ENCODE measurements at regions not wholly inside any gene's neighbourhood (a gene's known extent, or its start where the extent isn't known, plus 50 kb on each side); places are given as distances from the start of the nearest gene placed in this dataset.

DNA sequence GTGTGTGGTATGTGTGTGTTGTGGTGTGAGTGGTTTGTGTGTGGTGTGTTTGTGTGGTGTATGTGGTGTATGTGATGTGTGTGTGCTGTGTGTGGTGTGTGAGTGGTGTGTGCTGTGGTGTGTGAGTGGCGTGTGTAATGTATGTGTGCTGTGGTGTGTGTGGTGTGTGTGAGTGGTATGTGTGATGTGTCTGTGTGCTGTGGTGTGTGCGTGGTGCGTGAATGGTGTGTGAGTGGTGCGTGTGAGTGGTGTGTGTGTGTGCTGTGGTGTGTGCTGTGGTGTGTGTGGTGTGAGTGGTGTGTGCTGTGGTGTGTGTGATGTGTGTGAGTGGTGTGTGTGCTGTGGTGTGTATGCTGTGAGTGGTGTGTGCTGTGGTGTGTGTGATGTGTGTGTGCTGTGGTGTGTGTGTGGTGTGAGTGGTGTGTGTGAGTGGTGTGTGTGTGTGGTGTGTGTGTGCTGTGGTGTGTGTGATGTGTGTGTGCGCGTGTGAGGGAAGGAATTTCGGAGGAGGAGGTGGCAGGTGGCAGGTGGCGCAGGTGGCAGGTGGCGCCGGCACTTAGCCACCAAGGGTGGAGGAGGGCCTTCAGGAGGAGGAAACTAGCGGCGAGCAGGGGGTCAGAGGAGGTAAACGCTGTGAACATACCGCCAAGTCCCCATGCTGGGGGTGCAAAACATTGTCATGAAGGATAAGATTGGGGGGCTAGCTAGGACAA lies 191.8 kb downstream of the MELK start:
- no peak for DNase-seq

DNA sequence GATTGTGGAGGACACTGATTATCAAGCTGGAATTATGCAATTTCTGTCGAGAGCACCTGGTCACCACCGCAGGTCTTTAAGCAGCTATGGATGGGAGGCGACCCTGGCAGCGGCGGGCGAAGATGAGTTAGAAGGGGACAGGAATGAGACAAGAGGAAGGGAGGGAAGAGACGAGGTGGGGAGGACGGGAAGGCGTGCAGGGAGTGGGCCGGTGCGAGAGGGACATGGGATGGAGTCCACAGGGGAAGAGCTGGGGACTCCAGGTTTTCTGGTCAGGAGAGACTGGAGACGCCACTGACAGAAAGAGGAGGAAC lies 192.3 kb downstream of the MELK start:
- DNase-seq, result no peak

DNA sequence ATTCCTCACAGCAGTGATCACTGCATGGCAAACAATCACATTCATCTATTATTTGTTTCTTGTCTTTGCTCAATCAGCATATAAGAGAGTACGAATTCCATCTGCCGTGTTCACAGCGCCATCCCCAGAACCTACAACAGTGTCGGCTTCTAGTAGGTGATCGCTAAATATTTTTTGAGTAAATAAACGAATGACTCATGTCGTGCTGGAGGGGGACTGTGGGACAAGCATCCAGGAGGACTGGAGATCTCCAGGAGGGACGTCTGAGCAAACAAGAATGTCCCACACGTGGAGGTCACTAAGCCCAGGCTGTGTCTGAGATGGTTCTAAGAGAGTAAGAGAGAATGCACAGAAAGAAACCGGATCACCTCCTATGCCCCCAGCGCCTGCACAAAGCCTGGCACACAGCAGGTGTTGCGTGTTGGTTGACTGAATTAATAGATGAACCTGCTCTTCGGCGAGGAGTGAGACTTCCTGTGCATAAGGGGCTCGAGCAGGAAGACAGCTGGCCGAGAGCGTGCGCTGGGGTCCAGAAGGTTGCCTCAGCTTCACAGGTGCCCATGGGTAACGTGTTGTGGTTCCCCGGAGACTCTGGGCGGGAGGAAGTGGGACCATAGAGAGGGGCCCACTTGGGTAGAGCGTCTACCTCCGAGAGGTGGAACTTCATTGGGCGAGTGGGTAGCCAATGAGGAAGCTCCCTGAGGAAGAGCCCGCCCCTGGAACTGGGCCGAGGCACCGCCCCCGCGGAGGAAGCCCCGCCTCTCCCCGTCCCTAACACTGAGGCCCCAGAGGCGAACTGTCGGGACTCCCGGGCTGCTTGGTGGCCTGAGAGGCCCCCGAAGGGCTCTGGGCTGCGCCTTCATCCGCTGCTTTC lies 193.0 kb downstream of the MELK start:
- DNase-seq, result peak; percentile 40

DNA sequence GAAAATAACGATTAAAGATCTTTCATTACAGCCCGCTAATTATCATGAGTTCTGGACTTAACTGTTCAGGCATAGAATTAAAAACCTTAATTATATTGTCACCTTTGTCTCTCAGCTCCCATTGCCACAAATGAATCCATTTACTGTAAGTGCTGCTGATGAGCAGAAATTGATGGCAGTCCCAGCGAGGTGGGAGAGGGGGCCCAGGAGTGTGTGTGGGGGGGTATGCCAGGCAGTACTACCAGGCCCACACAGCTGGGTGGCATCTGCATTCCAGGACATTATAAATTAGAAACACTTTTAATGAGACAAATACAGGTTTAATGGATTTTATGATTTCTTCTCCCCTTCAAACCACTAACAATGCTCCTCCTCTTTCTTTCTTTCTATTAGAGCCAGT lies 196.0 kb downstream of the MELK start:
- DNase-seq, result no peak

DNA sequence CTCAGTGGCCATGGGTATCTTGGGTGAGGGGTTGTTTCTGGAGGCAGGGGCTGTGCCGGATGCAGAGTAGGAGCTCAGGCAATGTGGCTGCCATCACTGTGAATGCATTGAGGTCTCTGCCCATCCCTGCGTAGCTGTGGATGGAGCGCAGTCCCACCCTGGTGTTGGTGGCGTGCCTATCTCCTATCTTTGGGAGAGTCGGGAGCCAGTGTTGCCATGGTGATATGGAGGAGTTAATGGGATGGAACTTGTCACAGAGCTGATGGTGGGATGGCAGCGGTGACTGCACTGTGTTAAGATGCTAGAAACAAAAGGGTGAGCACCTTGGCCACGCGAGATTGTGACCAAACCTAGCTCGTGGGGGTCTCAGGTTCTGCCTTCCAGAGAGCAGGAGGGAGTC lies 197.3 kb downstream of the MELK start:
- no peak for DNase-seq

DNA sequence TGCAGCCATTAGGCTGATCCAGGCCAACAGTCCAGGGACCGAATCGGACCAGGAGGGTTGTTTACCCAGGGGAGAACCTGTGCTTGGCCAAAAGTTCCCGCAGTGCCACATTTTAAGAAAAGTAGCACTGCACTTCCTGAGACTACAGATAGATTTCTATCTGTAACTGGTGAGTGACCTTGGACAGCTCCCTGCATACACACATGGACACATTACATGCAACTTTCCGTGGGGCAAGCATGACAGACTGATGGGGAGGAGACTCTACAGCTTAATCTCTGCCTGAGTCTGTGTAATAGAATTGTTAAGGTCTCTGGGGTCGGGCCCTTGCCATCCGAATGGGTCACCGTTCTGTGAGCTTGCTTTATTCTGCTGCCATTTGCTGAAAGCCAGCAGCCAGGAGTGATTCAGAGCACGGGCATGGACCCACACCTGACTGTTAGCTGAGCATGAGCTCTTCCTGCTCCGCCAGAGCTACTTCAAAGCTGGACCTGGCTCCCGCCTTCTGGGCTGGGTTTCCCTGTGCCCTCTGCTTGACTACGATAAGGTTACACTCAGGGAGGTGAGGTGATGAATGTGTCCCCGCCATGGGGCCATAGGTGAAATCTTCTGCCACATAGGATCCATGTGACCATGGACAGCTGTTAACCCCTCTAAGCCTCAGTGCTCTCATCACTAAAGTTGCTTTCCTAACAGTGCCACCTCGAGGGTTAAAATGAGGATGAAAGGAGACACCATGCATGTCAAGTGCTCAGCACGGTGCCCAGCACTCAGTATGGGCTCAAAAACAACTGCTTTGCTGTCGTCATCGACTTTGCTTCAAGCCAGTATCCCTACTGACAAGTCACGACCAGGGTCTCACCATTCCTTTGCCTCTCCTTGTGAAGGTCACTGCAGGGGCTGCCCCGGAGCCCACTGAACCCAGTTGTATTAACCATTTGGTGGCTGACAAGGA lies 200.0 kb downstream of the MELK start:
- DNase-seq, result peak; percentile 32

DNA sequence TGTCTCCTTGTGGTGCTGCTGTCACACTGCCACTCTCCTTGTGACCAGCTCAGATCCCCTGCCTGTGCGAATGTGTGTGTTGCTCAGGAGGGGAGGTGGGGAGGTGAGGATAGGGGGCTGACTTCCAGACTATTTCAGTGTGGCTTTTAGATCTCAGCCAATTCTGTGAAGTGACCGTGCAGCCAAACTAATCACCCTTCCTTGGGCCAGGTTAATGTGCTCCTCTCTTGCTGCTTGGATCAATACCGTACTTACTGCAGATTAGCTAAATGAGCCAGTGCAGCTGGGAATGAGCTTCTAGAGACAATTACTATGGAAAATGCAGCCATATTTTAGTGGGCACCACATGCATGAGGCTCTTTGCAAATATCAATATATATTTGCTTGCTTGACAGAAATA lies 206.0 kb downstream of the MELK start:
- DNase-seq, result no peak

DNA sequence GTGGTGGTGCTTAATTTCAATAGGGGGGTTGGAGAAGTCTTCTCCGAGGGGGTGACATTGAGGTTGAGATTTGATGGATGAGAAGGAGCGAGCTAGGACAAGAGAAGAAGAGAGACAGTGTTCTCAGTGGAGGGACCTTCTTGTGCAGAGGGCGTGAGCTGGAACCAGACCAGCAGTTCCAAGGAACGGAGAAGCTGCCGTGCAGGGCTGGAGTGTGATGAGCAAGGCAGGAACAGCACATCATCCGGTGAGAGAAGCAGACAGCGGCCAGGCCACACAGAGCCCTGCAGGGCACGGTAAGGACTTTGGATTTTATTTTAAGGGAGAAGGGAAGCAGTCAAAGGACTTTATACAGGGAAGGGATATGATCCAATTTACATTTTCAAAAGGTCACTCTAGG lies 206.9 kb downstream of the MELK start:
- DNase-seq, result no peak

DNA sequence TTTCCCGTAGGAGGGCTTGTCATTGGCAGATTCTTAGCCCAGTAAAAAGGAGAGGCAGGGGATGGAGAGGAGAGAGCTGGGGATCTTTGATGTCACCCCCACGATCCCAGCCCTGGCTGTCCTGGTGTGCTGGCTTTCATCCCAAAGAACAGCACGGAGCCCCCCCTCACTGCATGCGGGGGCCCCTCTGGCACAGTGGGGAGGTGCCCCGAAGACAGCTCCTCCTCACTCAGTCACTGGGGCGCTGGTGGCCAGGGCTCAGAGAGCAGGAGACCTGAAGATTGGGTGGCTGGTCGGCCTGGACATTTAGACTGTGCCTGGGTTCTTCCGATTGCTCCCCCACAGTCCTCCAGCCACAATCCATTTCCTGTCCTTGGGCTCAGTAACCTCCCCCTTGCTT lies 207.5 kb downstream of the MELK start:
- DNase-seq, result no peak

DNA sequence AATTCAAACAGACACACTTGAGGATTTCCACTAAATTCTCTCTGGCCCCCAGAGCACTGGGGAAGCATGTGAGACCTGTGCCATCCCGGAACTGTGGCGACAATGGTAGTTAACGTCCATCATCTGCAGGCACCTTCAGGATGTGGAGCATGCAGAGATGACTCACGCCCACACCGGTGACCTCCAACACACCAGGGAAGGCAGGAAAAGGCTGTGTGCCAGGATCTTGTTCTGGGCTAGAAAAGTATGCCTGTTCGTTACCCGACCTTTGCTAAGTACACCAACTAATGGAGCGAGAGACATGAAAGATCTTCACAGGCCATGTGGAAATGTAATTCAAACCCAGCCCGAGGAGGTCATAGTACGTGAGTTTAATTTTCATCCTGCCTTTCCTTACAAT lies 208.8 kb downstream of the MELK start:
- DNase-seq, result no peak

Data from right kidney (tissue), 1 donor.